ENCODE measurements at regions not wholly inside any gene's neighbourhood (a gene's known extent, or its start where the extent isn't known, plus 50 kb on each side); places are given as distances from the start of the nearest gene placed in this dataset.

- no peaks in the 10 kb centered on the region for H3K27me3 ChIP-seq (ENCODE audit: control insufficient read depth in 3 of 3, insufficient read depth in 3 of 3, low read length in 3 of 3)
- no peaks in the 10 kb centered on the region for H3K9me3 ChIP-seq (ENCODE audit: control insufficient read depth in 3 of 3, low read length in 3 of 3)
- no peak overlapping the region for H3K4me3 ChIP-seq (ENCODE audit: low read length in 3 of 3)
- no peaks in the 10 kb centered on the region for H3K36me3 ChIP-seq (ENCODE audit: control insufficient read depth in 3 of 3, insufficient read depth in 3 of 3, low read length in 3 of 3)
- no peak overlapping the region for H3K9ac ChIP-seq (ENCODE audit: low read depth in 1 of 3, low read length in 3 of 3)
- H3K4me1 ChIP-seq (ENCODE audit: control insufficient read depth in 3 of 3, insufficient read depth in 3 of 3, low read length in 3 of 3) = no peaks in the 10 kb centered on the region
- H3K27ac ChIP-seq (ENCODE audit: low read depth, low read length) = no peak overlapping the region
Measured at GRCh38 chr12:83805873-83806272, 1106.7 kb downstream of the SLC6A15 start.

GRCh38 chr12:83805156-83805772 lies 1107.3 kb downstream of the SLC6A15 start:
- no peak overlapping the region for H3K9ac ChIP-seq (ENCODE audit: low read depth in 1 of 3, low read length in 3 of 3)
- H3K36me3 ChIP-seq (ENCODE audit: control insufficient read depth in 3 of 3, insufficient read depth in 3 of 3, low read length in 3 of 3) = no peaks in the 10 kb centered on the region
- H3K4me3 ChIP-seq (ENCODE audit: low read length in 3 of 3) = no peak overlapping the region
- no peaks in the 10 kb centered on the region for H3K4me1 ChIP-seq (ENCODE audit: control insufficient read depth in 3 of 3, insufficient read depth in 3 of 3, low read length in 3 of 3)
- no peaks in the 10 kb centered on the region for H3K27me3 ChIP-seq (ENCODE audit: control insufficient read depth in 3 of 3, insufficient read depth in 3 of 3, low read length in 3 of 3)
- no peak overlapping the region for H3K27ac ChIP-seq (ENCODE audit: low read depth, low read length)
- H3K9me3 ChIP-seq (ENCODE audit: control insufficient read depth in 3 of 3, low read length in 3 of 3) = no peaks in the 10 kb centered on the region

GRCh38 chr12:83801972-83802371 lies 1110.6 kb downstream of the SLC6A15 start:
- no peaks in the 10 kb centered on the region for H3K36me3 ChIP-seq (ENCODE audit: control insufficient read depth in 3 of 3, insufficient read depth in 3 of 3, low read length in 3 of 3)
- no peak overlapping the region for H3K9ac ChIP-seq (ENCODE audit: low read depth in 1 of 3, low read length in 3 of 3)
- no peaks in the 10 kb centered on the region for H3K4me1 ChIP-seq (ENCODE audit: control insufficient read depth in 3 of 3, insufficient read depth in 3 of 3, low read length in 3 of 3)
- H3K27ac ChIP-seq (ENCODE audit: low read depth, low read length) = no peak overlapping the region
- H3K9me3 ChIP-seq (ENCODE audit: control insufficient read depth in 3 of 3, low read length in 3 of 3) = no peaks in the 10 kb centered on the region
- H3K4me3 ChIP-seq (ENCODE audit: low read length in 3 of 3) = no peak overlapping the region
- H3K27me3 ChIP-seq (ENCODE audit: control insufficient read depth in 3 of 3, insufficient read depth in 3 of 3, low read length in 3 of 3) = no peaks in the 10 kb centered on the region

- Histone ChIP-seq H3K27ac (ENCODE audit: low read depth, low read length) (no peak overlapping the region), H3K9ac (ENCODE audit: low read depth in 1 of 3, low read length in 3 of 3) (no peak overlapping the region), H3K36me3 (ENCODE audit: control insufficient read depth in 3 of 3, insufficient read depth in 3 of 3, low read length in 3 of 3) (no peaks in the 10 kb centered on the region), H3K4me3 (ENCODE audit: low read length in 3 of 3) (no peak overlapping the region), H3K27me3 (ENCODE audit: control insufficient read depth in 3 of 3, insufficient read depth in 3 of 3, low read length in 3 of 3) (no peaks in the 10 kb centered on the region), H3K9me3 (ENCODE audit: control insufficient read depth in 3 of 3, low read length in 3 of 3) (no peaks in the 10 kb centered on the region), H3K4me1 (ENCODE audit: control insufficient read depth in 3 of 3, insufficient read depth in 3 of 3, low read length in 3 of 3) (no peaks in the 10 kb centered on the region)
Measured at GRCh38 chr12:83800022-83800421, 1112.6 kb downstream of the SLC6A15 start.

- Histone ChIP-seq H3K27me3 (ENCODE audit: control insufficient read depth in 3 of 3, insufficient read depth in 3 of 3, low read length in 3 of 3) (no peaks in the 10 kb centered on the region), H3K9me3 (ENCODE audit: control insufficient read depth in 3 of 3, low read length in 3 of 3) (no peaks in the 10 kb centered on the region), H3K9ac (ENCODE audit: low read depth in 1 of 3, low read length in 3 of 3) (no peak overlapping the region), H3K4me1 (ENCODE audit: control insufficient read depth in 3 of 3, insufficient read depth in 3 of 3, low read length in 3 of 3) (no peaks in the 10 kb centered on the region), H3K36me3 (ENCODE audit: control insufficient read depth in 3 of 3, insufficient read depth in 3 of 3, low read length in 3 of 3) (no peaks in the 10 kb centered on the region), H3K27ac (ENCODE audit: low read depth, low read length) (no peak overlapping the region), H3K4me3 (ENCODE audit: low read length in 3 of 3) (no peak overlapping the region)
Measured at GRCh38 chr12:83796531-83796930, 1109.8 kb downstream of the TMTC2 start.

GRCh38 chr12:83793616-83794015 lies 1106.9 kb downstream of the TMTC2 start:
- no peak overlapping the region for H3K27ac ChIP-seq (ENCODE audit: low read depth, low read length)
- H3K9me3 ChIP-seq (ENCODE audit: control insufficient read depth in 3 of 3, low read length in 3 of 3) = no peaks in the 10 kb centered on the region
- H3K36me3 ChIP-seq (ENCODE audit: control insufficient read depth in 3 of 3, insufficient read depth in 3 of 3, low read length in 3 of 3) = no peaks in the 10 kb centered on the region

GRCh38 chr12:83784298-83784890 lies 1097.7 kb downstream of the TMTC2 start:
- no peaks in the 10 kb centered on the region for H3K27me3 ChIP-seq (ENCODE audit: control insufficient read depth in 3 of 3, insufficient read depth in 3 of 3, low read length in 3 of 3)
- no peaks in the 10 kb centered on the region for H3K4me1 ChIP-seq (ENCODE audit: control insufficient read depth in 3 of 3, insufficient read depth in 3 of 3, low read length in 3 of 3)
- no peaks in the 10 kb centered on the region for H3K9me3 ChIP-seq (ENCODE audit: control insufficient read depth in 3 of 3, low read length in 3 of 3)
- H3K27ac ChIP-seq (ENCODE audit: low read depth, low read length) = no peak overlapping the region
- no peak overlapping the region for H3K9ac ChIP-seq (ENCODE audit: low read depth in 1 of 3, low read length in 3 of 3)
- no peak overlapping the region for H3K4me3 ChIP-seq (ENCODE audit: low read length in 3 of 3)
- H3K36me3 ChIP-seq (ENCODE audit: control insufficient read depth in 3 of 3, insufficient read depth in 3 of 3, low read length in 3 of 3) = no peaks in the 10 kb centered on the region

More at GRCh38 chr12:83793616-83794015, 1106.9 kb downstream of the TMTC2 start:
- Histone ChIP-seq H3K9ac (ENCODE audit: low read depth in 1 of 3, low read length in 3 of 3) (no peak overlapping the region), H3K4me1 (ENCODE audit: control insufficient read depth in 3 of 3, insufficient read depth in 3 of 3, low read length in 3 of 3) (no peaks in the 10 kb centered on the region), H3K27me3 (ENCODE audit: control insufficient read depth in 3 of 3, insufficient read depth in 3 of 3, low read length in 3 of 3) (no peaks in the 10 kb centered on the region), H3K4me3 (ENCODE audit: low read length in 3 of 3) (no peak overlapping the region)

- Histone ChIP-seq H3K27ac (ENCODE audit: low read depth, low read length) (no peak overlapping the region), H3K36me3 (ENCODE audit: control insufficient read depth in 3 of 3, insufficient read depth in 3 of 3, low read length in 3 of 3) (no peaks in the 10 kb centered on the region), H3K9ac (ENCODE audit: low read depth in 1 of 3, low read length in 3 of 3) (no peak overlapping the region), H3K9me3 (ENCODE audit: control insufficient read depth in 3 of 3, low read length in 3 of 3) (no peaks in the 10 kb centered on the region), H3K4me3 (ENCODE audit: low read length in 3 of 3) (no peak overlapping the region), H3K27me3 (ENCODE audit: control insufficient read depth in 3 of 3, insufficient read depth in 3 of 3, low read length in 3 of 3) (no peaks in the 10 kb centered on the region), H3K4me1 (ENCODE audit: control insufficient read depth in 3 of 3, insufficient read depth in 3 of 3, low read length in 3 of 3) (no peaks in the 10 kb centered on the region)
Measured at GRCh38 chr12:83779526-83779925, 1092.8 kb downstream of the TMTC2 start.

GRCh38 chr12:83769151-83769550 lies 1082.4 kb downstream of the TMTC2 start:
- H3K4me1 ChIP-seq (ENCODE audit: control insufficient read depth in 3 of 3, insufficient read depth in 3 of 3, low read length in 3 of 3) = no peaks in the 10 kb centered on the region
- peaks cover 0 to 5% (median 3%) of the 10 kb centered on the region in 3 donors for H3K9me3 ChIP-seq (ENCODE audit: control insufficient read depth in 3 of 3, low read length in 3 of 3)
- H3K4me3 ChIP-seq (ENCODE audit: low read length in 3 of 3) = no peak overlapping the region
- H3K9ac ChIP-seq (ENCODE audit: low read depth in 1 of 3, low read length in 3 of 3) = no peak overlapping the region
- H3K27me3 ChIP-seq (ENCODE audit: control insufficient read depth in 3 of 3, insufficient read depth in 3 of 3, low read length in 3 of 3) = no peaks in the 10 kb centered on the region
- no peak overlapping the region for H3K27ac ChIP-seq (ENCODE audit: low read depth, low read length)
- H3K36me3 ChIP-seq (ENCODE audit: control insufficient read depth in 3 of 3, insufficient read depth in 3 of 3, low read length in 3 of 3) = no peaks in the 10 kb centered on the region

- no peaks in the 10 kb centered on the region for H3K4me1 ChIP-seq (ENCODE audit: control insufficient read depth in 3 of 3, insufficient read depth in 3 of 3, low read length in 3 of 3)
- no peak overlapping the region for H3K4me3 ChIP-seq (ENCODE audit: low read length in 3 of 3)
- H3K9ac ChIP-seq (ENCODE audit: low read depth in 1 of 3, low read length in 3 of 3) = no peak overlapping the region
- H3K27ac ChIP-seq (ENCODE audit: low read depth, low read length) = no peak overlapping the region
- no peaks in the 10 kb centered on the region for H3K27me3 ChIP-seq (ENCODE audit: control insufficient read depth in 3 of 3, insufficient read depth in 3 of 3, low read length in 3 of 3)
- peaks cover 0 to 3% (median 3%) of the 10 kb centered on the region in 3 donors for H3K9me3 ChIP-seq (ENCODE audit: control insufficient read depth in 3 of 3, low read length in 3 of 3)
- no peaks in the 10 kb centered on the region for H3K36me3 ChIP-seq (ENCODE audit: control insufficient read depth in 3 of 3, insufficient read depth in 3 of 3, low read length in 3 of 3)
Measured at GRCh38 chr12:83767723-83768122, 1081.0 kb downstream of the TMTC2 start.
